ENCODE measurements at regions not wholly inside any gene's neighbourhood (a gene's known extent, or its start where the extent isn't known, plus 50 kb on each side); places are given as distances from the start of the nearest gene placed in this dataset.

GRCh38 chr14:88990856-88991255 is 166.4 kb downstream of the TTC8 start (continued):
- TF ChIP-seq CHD7 (IDR thresholded peaks at IDR 0.05; ENCODE audit: insufficient replicate concordance, low read length) (no peak), GABPA (IDR thresholded peaks at IDR 0.05; ENCODE audit: borderline replicate concordance, insufficient read depth, low read length) (no peak), GTF2F1 (IDR thresholded peaks at IDR 0.05; ENCODE audit: borderline replicate concordance, low read depth, low read length) (no peak), SP1 (IDR thresholded peaks at IDR 0.05; ENCODE audit: low read depth, low read length) (no peak), TEAD4 (IDR thresholded peaks at IDR 0.05; ENCODE audit: low read depth, low read length) (no peak), JUN (IDR thresholded peaks at IDR 0.05; ENCODE audit: low read depth, low read length) (no peak), CHD2 (IDR thresholded peaks at IDR 0.05; ENCODE audit: low read length) (no peak), KDM4A (IDR thresholded peaks at IDR 0.05; ENCODE audit: low read depth, low read length, severe bottlenecking) (no peak), RFX5 (IDR thresholded peaks at IDR 0.05; ENCODE audit: borderline replicate concordance, low read depth, low read length) (no peak), RXRA (IDR thresholded peaks at IDR 0.05; ENCODE audit: insufficient read depth, low read depth, low read length) (no peak), KDM5A (IDR thresholded peaks at IDR 0.05; ENCODE audit: low read length) (no peak), CREB1 (IDR thresholded peaks at IDR 0.05) (no peak)

All from H1 (cell line).